Skeletal muscle satellite cell (primary cell): ENCODE measurements at regions not wholly inside any gene's neighbourhood (a gene's known extent, or its start where the extent isn't known, plus 50 kb on each side); places are given as distances from the start of the nearest gene placed in this dataset.
"Not testable (repeated sequence)": the region's sequence is repeated elsewhere in the genome, so short reads cannot be mapped to it uniquely, and the experiment has no call there.

Experiments
- H3K27me3 ChIP-seq: 2 replicates; pipeline ENCODE4 v1.7.0; 2013; ENCODE audit warnings: low read length; ENCODE audit not compliant: control insufficient read depth, insufficient read depth
- H3K36me3 ChIP-seq: 2 replicates; pipeline ENCODE4 v1.7.0; 2013; ENCODE audit warnings: mild to moderate bottlenecking, control low read depth, low read length; ENCODE audit not compliant: insufficient read depth
- H3K4me1 ChIP-seq: 2 replicates; pipeline ENCODE4 v1.7.0; 2013; ENCODE audit warnings: low read length; ENCODE audit not compliant: control insufficient read depth, insufficient read depth
- H3K4me2 ChIP-seq: 2 replicates; pipeline ENCODE4 v1.7.0; 2013; ENCODE audit warnings: mild to moderate bottlenecking, low read length
- H3K4me3 ChIP-seq: 2 replicates; pipeline ENCODE4 v1.7.0; 2013; ENCODE audit warnings: low read length
- H3K9ac ChIP-seq: 2 replicates; pipeline ENCODE4 v1.7.0; 2013; ENCODE audit warnings: mild to moderate bottlenecking, low read depth, low read length, moderate library complexity
- H3K9me3 ChIP-seq: replicated peaks from 2 replicates; pipeline ENCODE4 v1.7.0; 2013; ENCODE audit warnings: mild to moderate bottlenecking, control low read depth, low read length

DNA sequence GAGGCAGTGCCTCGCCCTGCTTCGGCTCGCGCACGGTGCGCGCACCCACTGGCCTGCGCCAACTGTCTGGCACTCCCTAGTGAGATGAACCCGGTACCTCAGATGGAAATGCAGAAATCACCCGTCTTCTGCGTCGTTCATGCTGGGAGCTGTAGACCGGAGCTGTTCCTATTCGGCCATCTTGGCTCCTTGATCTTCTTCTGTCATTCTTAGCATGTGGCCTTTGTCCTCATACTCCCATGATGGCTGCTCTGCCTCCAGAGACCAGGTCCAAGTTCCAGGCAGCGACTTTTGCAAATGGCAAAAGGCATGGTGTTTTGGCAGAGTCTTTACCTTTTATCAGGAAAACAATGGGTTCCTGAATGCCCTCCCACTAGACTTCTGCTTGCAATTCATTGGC is 102.6 kb upstream of the SKOR2 start:
- H3K9ac ChIP-seq, H3K4me1 ChIP-seq, H3K27me3 ChIP-seq, H3K36me3 ChIP-seq, H3K4me2 ChIP-seq, H3K4me3 ChIP-seq, H3K9me3 ChIP-seq: not testable (repeated sequence)

DNA sequence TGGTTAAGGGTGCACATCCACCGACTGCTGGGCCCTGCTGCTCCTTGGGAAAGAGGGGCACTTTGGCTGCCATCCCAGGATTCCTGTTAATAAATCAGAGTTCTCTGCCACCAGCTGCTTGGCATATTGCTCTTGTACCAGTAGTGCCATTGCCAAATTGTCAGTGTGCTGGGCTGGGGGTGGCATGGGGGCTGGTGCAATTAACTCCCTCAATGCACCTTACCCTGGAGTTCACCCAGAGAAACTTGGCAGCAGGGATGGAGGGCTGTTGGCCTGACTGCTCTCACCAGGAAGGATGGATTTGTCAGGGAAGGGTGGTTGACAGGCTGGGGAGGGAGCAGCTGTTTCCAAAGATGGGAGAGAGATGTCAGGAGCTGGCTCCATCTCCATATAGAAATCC is 94.6 kb upstream of the SKOR2 start:
- Histone ChIP-seq H3K4me2 (no peak overlapping the region), H3K9me3 (no peaks in the 10 kb centered on the region), H3K9ac (no peak overlapping the region), H3K27me3 (no peaks in the 10 kb centered on the region), H3K4me3 (no peak overlapping the region), H3K36me3 (no peaks in the 10 kb centered on the region), H3K4me1 (peaks cover 40% of the 10 kb centered on the region)

DNA sequence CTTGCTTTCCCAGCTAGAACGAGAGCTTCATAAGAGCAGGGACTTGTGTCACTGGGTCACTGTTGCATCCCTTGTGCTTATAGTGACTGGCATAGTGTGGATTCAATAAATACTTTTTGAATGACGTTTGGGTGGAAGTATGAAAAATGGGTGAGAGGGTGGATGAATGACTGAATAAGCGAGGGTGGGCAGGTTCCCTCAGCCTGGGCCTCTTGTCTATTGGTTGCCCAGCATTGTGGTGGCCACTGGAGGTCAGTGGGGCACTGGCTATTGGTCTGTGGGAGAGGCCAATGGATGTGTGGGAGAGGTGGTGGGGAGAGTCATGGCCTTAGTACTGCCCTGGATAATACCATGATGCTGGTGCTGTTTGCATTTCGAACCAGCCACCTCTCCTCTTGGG is 93.8 kb upstream of the SKOR2 start:
- no peaks in the 10 kb centered on the region for H3K27me3 ChIP-seq
- no peaks in the 10 kb centered on the region for H3K36me3 ChIP-seq
- peaks cover 40% of the 10 kb centered on the region for H3K4me1 ChIP-seq
- H3K9me3 ChIP-seq: no peaks in the 10 kb centered on the region
- H3K9ac ChIP-seq: no peak overlapping the region
- no peak overlapping the region for H3K4me2 ChIP-seq
- no peak overlapping the region for H3K4me3 ChIP-seq

DNA sequence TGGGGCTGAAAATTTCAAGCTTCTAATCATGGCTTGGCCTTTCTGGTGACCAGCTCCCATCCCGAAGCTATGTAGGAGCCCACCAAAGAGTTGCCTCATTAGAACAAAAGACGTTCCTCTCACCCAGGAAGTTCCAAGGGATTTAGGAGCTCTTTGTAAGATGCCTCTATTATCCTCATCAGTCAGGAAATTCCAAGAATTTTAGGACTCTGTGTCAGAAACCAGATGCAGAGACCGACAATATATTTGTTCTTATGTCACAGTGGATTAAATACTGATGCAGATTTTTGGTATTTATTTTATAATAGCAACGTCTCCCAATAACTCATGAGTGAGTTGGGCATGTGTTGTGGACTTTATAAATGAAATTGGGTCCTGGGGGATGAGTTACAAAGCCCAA is 91.8 kb upstream of the SKOR2 start:
- Histone ChIP-seq H3K4me2 (peak overlapping the region; percentile 45), H3K27me3 (no peaks in the 10 kb centered on the region), H3K9me3 (no peaks in the 10 kb centered on the region), H3K9ac (peak overlapping the region; percentile 36), H3K36me3 (no peaks in the 10 kb centered on the region), H3K4me1 (peaks cover 40% of the 10 kb centered on the region), H3K4me3 (peak overlapping the region; percentile 7)

DNA sequence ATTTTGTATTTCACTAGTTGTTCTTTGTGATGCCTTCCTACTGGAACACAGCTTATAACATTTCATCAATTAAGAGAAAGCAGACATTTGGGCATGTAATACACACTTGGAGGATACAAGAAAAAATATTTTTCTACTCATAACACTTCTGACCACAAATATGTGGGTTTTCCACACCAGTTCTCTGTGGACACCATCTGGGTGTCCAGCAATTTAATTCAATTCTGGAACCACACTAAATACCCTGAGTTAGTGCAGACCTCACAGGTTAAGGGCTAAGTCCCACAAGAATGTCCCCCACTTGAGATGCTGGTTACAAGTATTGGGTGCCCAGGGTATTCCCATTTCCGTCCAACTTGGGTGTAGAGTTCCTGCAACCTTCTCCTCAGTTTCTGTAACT is 91.1 kb upstream of the SKOR2 start:
- H3K4me3 ChIP-seq: no peak overlapping the region

DNA sequence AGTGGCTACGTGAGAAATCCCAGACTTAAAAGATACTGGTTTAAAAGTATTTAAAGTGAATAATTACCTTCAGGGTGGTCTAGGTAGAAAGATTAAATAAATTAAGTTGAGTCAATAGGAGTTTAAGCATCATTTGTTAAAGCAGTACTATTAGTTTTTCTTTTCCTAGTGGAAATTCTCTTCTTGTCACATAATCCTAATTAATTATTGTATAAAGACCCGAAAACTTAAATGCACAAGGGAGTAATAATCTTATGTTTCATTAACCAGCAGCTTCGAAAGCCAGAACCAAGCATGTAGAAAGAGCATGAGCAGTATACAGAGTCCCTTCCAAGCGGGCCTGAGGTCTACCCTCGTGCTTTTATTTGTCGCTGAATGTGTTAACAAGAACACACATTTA is 90.2 kb upstream of the SKOR2 start:
- H3K4me2 ChIP-seq: no peak overlapping the region
- H3K27me3 ChIP-seq: no peaks in the 10 kb centered on the region
- H3K4me3 ChIP-seq: no peak overlapping the region
- peaks cover 40% of the 10 kb centered on the region for H3K4me1 ChIP-seq
- H3K9ac ChIP-seq: no peak overlapping the region
- no peaks in the 10 kb centered on the region for H3K36me3 ChIP-seq
- H3K9me3 ChIP-seq: no peaks in the 10 kb centered on the region

More for the DNA sequence above, 91.1 kb upstream of the SKOR2 start:
- peaks cover 40% of the 10 kb centered on the region for H3K4me1 ChIP-seq
- no peak overlapping the region for H3K9ac ChIP-seq
- no peak overlapping the region for H3K4me2 ChIP-seq
- no peaks in the 10 kb centered on the region for H3K9me3 ChIP-seq
- no peaks in the 10 kb centered on the region for H3K27me3 ChIP-seq
- H3K36me3 ChIP-seq: no peaks in the 10 kb centered on the region

DNA sequence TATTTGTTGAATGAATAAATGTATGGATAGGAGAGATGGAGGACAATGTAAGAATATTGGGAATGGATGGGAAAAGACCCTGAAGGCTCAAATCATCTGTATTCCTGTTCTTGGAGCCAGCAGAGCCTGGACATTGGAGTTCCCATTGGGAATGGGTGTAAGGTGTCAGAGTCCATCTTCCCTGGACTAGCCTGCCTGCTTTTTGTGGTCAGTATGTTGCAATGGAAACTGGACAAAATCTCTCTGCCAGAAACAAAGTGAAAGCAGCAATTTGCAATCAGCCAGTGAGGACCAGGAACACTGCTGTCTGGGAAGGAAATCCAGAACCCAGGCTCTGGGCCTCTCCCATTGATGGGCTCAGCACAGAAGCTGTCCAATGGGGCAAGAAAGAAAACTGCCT is 83.5 kb upstream of the SKOR2 start:
- Histone ChIP-seq H3K4me1 (no peaks in the 10 kb centered on the region), H3K4me3 (no peak overlapping the region), H3K9ac (no peak overlapping the region), H3K4me2 (no peak overlapping the region), H3K36me3 (no peaks in the 10 kb centered on the region), H3K27me3 (no peaks in the 10 kb centered on the region), H3K9me3 (no peaks in the 10 kb centered on the region)

DNA sequence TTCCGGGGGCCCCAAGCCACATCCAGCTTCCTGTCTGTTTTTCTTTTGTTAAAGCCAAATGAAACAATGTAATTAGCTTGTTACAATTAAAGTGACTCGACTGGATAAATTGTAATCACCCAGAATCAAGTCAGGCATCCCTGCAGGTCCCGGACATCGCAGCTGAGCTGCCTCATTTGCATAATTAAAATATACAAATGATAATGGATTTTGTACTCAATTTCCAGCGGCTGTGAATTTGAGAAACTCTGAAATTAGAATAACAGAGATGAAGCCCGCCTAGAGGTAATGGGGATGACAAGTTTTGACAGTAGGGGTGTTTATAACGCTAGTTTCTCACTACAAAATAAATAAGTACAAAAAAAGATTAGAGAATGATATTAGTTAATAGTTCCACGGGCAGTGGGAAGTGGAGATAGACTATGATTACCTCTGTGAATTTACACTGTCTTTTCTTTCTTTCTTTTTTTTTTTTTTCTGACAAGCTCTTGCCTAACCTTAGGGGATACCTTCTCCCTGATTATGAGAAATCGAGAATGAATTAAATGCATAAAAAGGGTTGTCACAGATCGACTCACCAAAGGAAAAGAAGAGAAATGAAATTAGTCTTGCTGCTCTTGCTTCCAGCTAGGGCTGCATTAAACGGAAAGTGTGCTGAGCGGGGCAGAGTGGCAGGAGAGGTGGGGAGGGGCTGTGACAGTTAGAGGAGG is 82.6 kb upstream of the SKOR2 start:
- no peak overlapping the region for H3K4me2 ChIP-seq
- H3K9ac ChIP-seq: no peak overlapping the region
- H3K4me1 ChIP-seq: no peaks in the 10 kb centered on the region
- H3K36me3 ChIP-seq: no peaks in the 10 kb centered on the region
- no peak overlapping the region for H3K4me3 ChIP-seq
- H3K9me3 ChIP-seq: no peaks in the 10 kb centered on the region
- H3K27me3 ChIP-seq: no peaks in the 10 kb centered on the region

DNA sequence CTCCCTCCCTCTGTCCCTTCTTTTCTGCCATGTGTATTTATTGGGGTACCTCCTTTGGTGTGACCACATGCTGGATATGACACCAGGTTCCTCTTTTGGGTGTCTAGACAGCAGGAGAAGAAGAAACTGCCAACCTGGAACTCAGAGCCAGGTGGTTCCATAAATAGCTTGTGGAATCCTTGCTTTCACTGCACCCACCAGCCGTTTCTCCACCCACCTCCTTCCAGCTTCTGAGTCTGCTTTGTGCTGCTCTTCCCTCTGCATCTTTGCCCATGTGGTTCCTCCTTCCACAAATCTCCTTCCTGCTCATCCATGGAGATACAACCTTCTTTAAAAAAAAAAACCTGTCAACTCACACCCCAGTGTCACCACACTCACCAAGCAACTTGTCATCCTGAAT is 80.2 kb upstream of the SKOR2 start:
- Histone ChIP-seq H3K4me1 (no peaks in the 10 kb centered on the region), H3K4me3 (no peak overlapping the region), H3K4me2 (no peak overlapping the region), H3K36me3 (no peaks in the 10 kb centered on the region), H3K27me3 (no peaks in the 10 kb centered on the region), H3K9me3 (no peaks in the 10 kb centered on the region), H3K9ac (no peak overlapping the region)

DNA sequence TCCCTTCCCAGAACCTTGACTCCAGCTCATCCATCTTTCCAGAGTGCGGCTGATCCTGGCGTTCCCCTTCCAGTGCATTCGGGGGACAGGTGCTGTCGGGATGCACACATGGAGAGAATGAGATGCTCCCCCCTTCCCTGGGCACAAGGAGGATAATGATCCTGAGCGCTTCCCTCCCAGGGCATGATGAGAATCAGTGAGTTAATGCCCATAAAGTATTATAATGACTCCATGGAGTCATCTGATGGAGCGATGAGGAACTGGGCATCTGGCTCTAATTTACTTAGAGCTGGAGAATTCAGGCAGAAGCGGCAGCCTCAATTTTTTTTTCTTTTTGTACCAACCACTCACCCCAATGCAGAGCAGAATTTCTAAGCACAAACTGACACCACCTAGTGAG is 79.6 kb upstream of the SKOR2 start:
- H3K4me1 ChIP-seq: no peaks in the 10 kb centered on the region
- H3K4me3 ChIP-seq: no peak overlapping the region
- no peaks in the 10 kb centered on the region for H3K27me3 ChIP-seq
- H3K36me3 ChIP-seq: no peaks in the 10 kb centered on the region
- no peaks in the 10 kb centered on the region for H3K9me3 ChIP-seq
- H3K9ac ChIP-seq: no peak overlapping the region
- H3K4me2 ChIP-seq: no peak overlapping the region

DNA sequence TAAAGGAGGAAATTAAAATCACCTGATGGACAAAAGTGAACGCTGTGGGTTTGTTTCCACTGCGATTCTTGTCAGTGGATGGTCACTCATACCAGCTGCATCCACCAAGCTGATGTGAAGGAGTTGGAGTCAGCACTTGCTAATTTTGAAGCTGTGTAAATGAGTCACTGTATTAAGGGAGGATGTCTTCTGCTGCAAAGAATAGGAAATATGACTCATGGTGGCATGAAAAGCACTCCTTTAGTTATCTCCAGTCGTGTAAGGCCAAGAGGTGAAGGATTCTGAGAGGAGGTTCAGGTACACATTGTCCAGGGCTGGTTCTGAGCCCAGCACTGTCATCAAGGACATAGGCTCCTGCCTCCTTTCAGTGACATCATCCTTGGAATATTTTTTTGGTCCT is 71.7 kb upstream of the SKOR2 start:
- no peaks in the 10 kb centered on the region for H3K27me3 ChIP-seq
- no peak overlapping the region for H3K4me2 ChIP-seq
- no peaks in the 10 kb centered on the region for H3K9me3 ChIP-seq
- H3K4me1 ChIP-seq: peaks cover 6% of the 10 kb centered on the region
- H3K9ac ChIP-seq: no peak overlapping the region
- no peaks in the 10 kb centered on the region for H3K36me3 ChIP-seq
- no peak overlapping the region for H3K4me3 ChIP-seq

DNA sequence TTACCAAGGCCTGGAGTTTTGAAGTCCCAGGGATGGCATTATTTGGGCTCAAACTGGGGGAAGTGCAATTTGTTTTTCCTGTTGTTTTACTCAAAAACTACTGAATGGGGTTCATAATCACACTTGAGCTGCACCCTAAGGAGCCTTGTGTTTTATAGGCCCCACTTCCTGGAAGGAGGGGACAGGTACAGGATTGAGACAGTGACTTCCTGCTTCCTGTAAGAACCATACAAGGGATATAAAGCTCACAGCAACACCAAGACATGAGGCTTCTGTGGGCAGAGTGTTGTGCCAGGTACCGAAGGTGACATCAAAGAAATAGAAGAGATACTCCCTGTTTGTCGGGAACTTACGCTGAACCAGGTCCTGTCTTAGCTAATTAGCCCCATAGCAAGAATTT is 70.4 kb upstream of the SKOR2 start:
- no peaks in the 10 kb centered on the region for H3K36me3 ChIP-seq
- no peak overlapping the region for H3K4me3 ChIP-seq
- H3K27me3 ChIP-seq: no peaks in the 10 kb centered on the region
- no peak overlapping the region for H3K9ac ChIP-seq
- no peaks in the 10 kb centered on the region for H3K9me3 ChIP-seq
- no peak overlapping the region for H3K4me2 ChIP-seq
- peaks cover 6% of the 10 kb centered on the region for H3K4me1 ChIP-seq
